ENCODE measurements at regions not wholly inside any gene's neighbourhood (a gene's known extent, or its start where the extent isn't known, plus 50 kb on each side); places are given as distances from the start of the nearest gene placed in this dataset.

- TF ChIP-seq, protein P1, sequence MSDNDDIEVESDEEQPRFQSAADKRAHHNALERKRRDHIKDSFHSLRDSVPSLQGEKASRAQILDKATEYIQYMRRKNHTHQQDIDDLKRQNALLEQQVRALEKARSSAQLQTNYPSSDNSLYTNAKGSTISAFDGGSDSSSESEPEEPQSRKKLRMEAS (IDR thresholded peaks at IDR 0.05; ENCODE audit: low read depth, low read length): no peak
- TF ChIP-seq, protein P2, sequence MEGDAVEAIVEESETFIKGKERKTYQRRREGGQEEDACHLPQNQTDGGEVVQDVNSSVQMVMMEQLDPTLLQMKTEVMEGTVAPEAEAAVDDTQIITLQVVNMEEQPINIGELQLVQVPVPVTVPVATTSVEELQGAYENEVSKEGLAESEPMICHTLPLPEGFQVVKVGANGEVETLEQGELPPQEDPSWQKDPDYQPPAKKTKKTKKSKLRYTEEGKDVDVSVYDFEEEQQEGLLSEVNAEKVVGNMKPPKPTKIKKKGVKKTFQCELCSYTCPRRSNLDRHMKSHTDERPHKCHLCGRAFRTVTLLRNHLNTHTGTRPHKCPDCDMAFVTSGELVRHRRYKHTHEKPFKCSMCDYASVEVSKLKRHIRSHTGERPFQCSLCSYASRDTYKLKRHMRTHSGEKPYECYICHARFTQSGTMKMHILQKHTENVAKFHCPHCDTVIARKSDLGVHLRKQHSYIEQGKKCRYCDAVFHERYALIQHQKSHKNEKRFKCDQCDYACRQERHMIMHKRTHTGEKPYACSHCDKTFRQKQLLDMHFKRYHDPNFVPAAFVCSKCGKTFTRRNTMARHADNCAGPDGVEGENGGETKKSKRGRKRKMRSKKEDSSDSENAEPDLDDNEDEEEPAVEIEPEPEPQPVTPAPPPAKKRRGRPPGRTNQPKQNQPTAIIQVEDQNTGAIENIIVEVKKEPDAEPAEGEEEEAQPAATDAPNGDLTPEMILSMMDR (IDR thresholded peaks at IDR 0.05; ENCODE audit: low read depth, low read length): no peak
- no peak for DNase-seq (ENCODE audit: low read depth)
- H3K4me3 ChIP-seq (ENCODE audit: low read depth, low read length): no peak overlapping the region
Measured at GRCh38 chr11:97745515-97746050, 1275.2 kb upstream of the CNTN5 start.

DNA sequence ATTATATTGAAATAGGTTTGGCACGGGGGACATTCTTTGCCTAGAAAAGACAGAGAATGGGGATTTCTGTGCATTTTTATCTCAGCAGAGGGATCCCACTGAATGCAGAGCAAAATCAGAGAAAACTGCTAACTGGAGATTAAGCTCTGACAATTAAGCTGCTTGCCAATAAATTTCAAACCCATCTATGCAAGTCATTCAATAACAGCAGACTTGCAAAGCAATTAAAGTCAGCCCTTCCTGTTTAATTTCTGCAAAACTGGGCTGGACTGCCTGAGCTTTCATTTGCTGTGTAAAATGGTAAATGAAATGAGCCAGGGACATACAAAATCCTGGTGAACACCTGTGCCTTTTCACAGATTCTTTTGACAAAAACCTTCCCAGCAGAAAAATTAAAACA lies 1273.9 kb upstream of the CNTN5 start:
- TF ChIP-seq POLR2A (IDR thresholded peaks at IDR 0.05; ENCODE audit: extremely low read depth, insufficient read length): no peak
- TF ChIP-seq, protein P2 (IDR thresholded peaks at IDR 0.05; ENCODE audit: low read depth, low read length): no peak
- TF ChIP-seq MYC (IDR thresholded peaks at IDR 0.05; ENCODE audit: low read depth, low read length): no peak
- TF ChIP-seq, protein P1 (IDR thresholded peaks at IDR 0.05; ENCODE audit: low read depth, low read length): no peak
- no peak for DNase-seq (ENCODE audit: low read depth)
- H3K4me3 ChIP-seq (ENCODE audit: low read depth, low read length): no peak overlapping the region

GRCh38 chr11:97751405-97751804 lies 1269.3 kb upstream of the CNTN5 start:
- DNase-seq (ENCODE audit: low read depth): no peak
- TF ChIP-seq, protein P1 (IDR thresholded peaks at IDR 0.05; ENCODE audit: low read depth, low read length): no peak

GRCh38 chr11:97751952-97752351 lies 1268.8 kb upstream of the CNTN5 start:
- no peak overlapping the region for H3K4me3 ChIP-seq (ENCODE audit: low read depth, low read length)
- TF ChIP-seq, protein P1 (IDR thresholded peaks at IDR 0.05; ENCODE audit: low read depth, low read length): no peak
- TF ChIP-seq MYC (IDR thresholded peaks at IDR 0.05; ENCODE audit: low read depth, low read length) (no peak), POLR2A (IDR thresholded peaks at IDR 0.05; ENCODE audit: extremely low read depth, insufficient read length) (no peak)
- no peak for DNase-seq (ENCODE audit: low read depth)

More at GRCh38 chr11:97751405-97751804, 1269.3 kb upstream of the CNTN5 start:
- H3K4me3 ChIP-seq (ENCODE audit: low read depth, low read length): no peak overlapping the region

- DNase-seq (ENCODE audit: low read depth): no peak
- no peak overlapping the region for H3K4me3 ChIP-seq (ENCODE audit: low read depth, low read length)
- TF ChIP-seq POLR2A (IDR thresholded peaks at IDR 0.05; ENCODE audit: extremely low read depth, insufficient read length) (no peak), MYC (IDR thresholded peaks at IDR 0.05; ENCODE audit: low read depth, low read length) (no peak)
- TF ChIP-seq, protein P2 (IDR thresholded peaks at IDR 0.05; ENCODE audit: low read depth, low read length): no peak
- TF ChIP-seq, protein P1 (IDR thresholded peaks at IDR 0.05; ENCODE audit: low read depth, low read length): no peak
Measured at GRCh38 chr11:97754976-97755375, 1265.8 kb upstream of the CNTN5 start.

DNA sequence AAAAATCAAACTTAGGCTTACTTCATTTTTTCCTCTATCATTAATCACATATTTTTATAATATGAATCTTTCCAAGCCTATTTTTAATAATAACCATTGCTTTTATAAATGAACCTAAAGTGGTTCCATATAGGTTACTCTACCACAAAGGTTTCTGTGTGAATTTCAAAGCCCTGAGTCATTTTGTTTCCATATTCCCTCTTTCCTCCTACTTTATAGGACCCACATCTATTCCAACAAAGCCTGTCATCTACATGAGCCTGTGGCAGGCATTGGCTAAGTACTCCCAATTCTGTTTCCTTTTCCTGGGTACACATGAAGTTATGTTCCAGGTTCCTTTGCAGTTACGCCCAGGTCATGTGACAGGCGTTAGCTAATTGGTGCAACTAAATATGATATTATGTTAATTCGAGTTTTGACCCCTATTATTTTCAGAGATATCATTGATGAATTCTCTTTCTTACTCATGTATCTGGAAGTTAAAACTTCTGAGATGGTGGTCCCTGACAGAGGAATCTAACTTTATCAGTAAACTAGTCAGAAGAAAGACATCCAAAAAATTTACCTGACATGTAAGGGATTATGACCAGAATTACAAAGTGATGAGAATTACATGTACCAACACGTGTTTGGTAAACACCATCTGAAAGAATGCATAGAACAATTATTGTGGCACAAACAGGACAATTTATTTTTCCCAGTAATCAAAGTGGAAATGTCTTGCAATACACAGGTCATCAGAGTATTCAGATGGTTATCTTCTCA lies 1264.0 kb upstream of the CNTN5 start:
- DNase-seq (ENCODE audit: low read depth): no peak
- TF ChIP-seq, protein P1 (IDR thresholded peaks at IDR 0.05; ENCODE audit: low read depth, low read length): no peak
- TF ChIP-seq POLR2A (IDR thresholded peaks at IDR 0.05; ENCODE audit: extremely low read depth, insufficient read length): no peak
- TF ChIP-seq, protein P2 (IDR thresholded peaks at IDR 0.05; ENCODE audit: low read depth, low read length): no peak
- no peak for TF ChIP-seq MYC (IDR thresholded peaks at IDR 0.05; ENCODE audit: low read depth, low read length)
- no peak overlapping the region for H3K4me3 ChIP-seq (ENCODE audit: low read depth, low read length)

All from NB4 (cell line).